ENCODE measurements at regions not wholly inside any gene's neighbourhood (a gene's known extent, or its start where the extent isn't known, plus 50 kb on each side); places are given as distances from the start of the nearest gene placed in this dataset.

DNA sequence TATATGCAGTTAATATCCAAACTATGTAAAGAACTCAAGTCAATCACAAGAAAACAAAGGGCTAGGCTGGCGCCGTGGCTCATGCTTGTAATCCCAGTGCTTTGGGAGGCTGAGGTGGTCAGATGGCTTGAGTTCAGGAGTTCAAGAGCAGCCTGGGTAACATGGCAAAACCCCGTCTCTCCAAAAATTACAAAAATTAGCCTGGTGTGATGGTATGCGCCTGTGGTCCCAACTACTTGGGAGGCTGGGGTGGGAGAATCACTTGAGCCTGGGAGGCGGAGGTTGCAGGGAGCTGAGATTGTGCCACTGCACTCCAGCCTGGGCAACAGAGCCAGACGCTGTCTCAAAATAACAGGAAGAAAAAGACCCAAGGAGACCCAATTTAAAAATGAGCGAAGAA lies 91.9 kb upstream of the ALKAL2 start:
- POLR2A ChIA-PET = no interaction called here
- TF ChIP-seq FOS (IDR thresholded peaks at IDR 0.05; ENCODE audit: borderline replicate concordance, insufficient read depth, low read length) = no peak
- no peak for TF ChIP-seq EZH2 (IDR thresholded peaks at IDR 0.05; ENCODE audit: borderline replicate concordance, low read depth, low read length, severe bottlenecking)
- no peak for TF ChIP-seq JUN (IDR thresholded peaks at IDR 0.05; ENCODE audit: borderline replicate concordance, insufficient read depth, insufficient read length, low read depth)
- TF ChIP-seq POLR2A (IDR thresholded peaks at IDR 0.05; ENCODE audit: low read depth, low read length) = no peak
- TF ChIP-seq, protein P1, sequence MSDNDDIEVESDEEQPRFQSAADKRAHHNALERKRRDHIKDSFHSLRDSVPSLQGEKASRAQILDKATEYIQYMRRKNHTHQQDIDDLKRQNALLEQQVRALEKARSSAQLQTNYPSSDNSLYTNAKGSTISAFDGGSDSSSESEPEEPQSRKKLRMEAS (IDR thresholded peaks at IDR 0.05; ENCODE audit: insufficient read depth, insufficient read length) = no peak
- TF ChIP-seq POLR2AphosphoS5 (IDR thresholded peaks at IDR 0.05; ENCODE audit: insufficient read depth, low read depth, low read length) = no peak
- TF ChIP-seq, protein P2, sequence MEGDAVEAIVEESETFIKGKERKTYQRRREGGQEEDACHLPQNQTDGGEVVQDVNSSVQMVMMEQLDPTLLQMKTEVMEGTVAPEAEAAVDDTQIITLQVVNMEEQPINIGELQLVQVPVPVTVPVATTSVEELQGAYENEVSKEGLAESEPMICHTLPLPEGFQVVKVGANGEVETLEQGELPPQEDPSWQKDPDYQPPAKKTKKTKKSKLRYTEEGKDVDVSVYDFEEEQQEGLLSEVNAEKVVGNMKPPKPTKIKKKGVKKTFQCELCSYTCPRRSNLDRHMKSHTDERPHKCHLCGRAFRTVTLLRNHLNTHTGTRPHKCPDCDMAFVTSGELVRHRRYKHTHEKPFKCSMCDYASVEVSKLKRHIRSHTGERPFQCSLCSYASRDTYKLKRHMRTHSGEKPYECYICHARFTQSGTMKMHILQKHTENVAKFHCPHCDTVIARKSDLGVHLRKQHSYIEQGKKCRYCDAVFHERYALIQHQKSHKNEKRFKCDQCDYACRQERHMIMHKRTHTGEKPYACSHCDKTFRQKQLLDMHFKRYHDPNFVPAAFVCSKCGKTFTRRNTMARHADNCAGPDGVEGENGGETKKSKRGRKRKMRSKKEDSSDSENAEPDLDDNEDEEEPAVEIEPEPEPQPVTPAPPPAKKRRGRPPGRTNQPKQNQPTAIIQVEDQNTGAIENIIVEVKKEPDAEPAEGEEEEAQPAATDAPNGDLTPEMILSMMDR (IDR thresholded peaks at IDR 0.05; ENCODE audit: extremely low read depth in 1 of 2, insufficient read depth in 1 of 2, low read depth in 1 of 2, low read length in 2 of 2) = no peak
- TF ChIP-seq GATA2 (IDR thresholded peaks at IDR 0.05; ENCODE audit: insufficient read depth, insufficient read length, low read depth, low read length) = no peak
- TF ChIP-seq MYC (IDR thresholded peaks at IDR 0.05; ENCODE audit: low read depth, low read length) = no peak
- no peak for DNase-seq (ENCODE audit: low read depth, low spot score)
- Histone ChIP-seq H3K9me3 (replicated peaks; ENCODE audit: control insufficient read depth, insufficient read depth, low read length) (peaks cover 3% of the 10 kb centered on the region), H3K9ac (replicated peaks; ENCODE audit: extremely low read depth, insufficient read depth, low read length) (no peak overlapping the region), H3K27me3 (ENCODE audit: control insufficient read depth in 2 of 2, insufficient read depth in 2 of 2, low read length in 2 of 2) (no peaks in the 10 kb centered on the region), H3K9me1 (replicated peaks; ENCODE audit: control insufficient read depth, extremely low read depth, insufficient read depth, low read length) (no peaks in the 10 kb centered on the region), H3K4me2 (ENCODE audit: insufficient read depth, low read length) (no peak overlapping the region), H3K27ac (ENCODE audit: insufficient read depth, low read depth, low read length) (no peak overlapping the region), H3K4me3 (replicated peaks in 1 of 3; ENCODE audit: insufficient read depth in 1 of 3, low read depth in 1 of 3, low read length in 3 of 3) (no peak overlapping the region), H2AFZ (ENCODE audit: low read depth, low read length) (no peak overlapping the region), H3K36me3 (ENCODE audit: control insufficient read depth in 2 of 2, extremely low read depth in 1 of 2, insufficient read depth in 2 of 2, low read length in 2 of 2) (no peaks in the 10 kb centered on the region), H3K79me2 (ENCODE audit: control insufficient read depth, insufficient read depth, low read length) (no peaks in the 10 kb centered on the region), H3K4me1 (ENCODE audit: control insufficient read depth, extremely low read depth, insufficient read depth, low read length) (no peaks in the 10 kb centered on the region), H4K20me1 (replicated peaks; ENCODE audit: control insufficient read depth, extremely low read depth, insufficient read depth, low read length) (no peaks in the 10 kb centered on the region)
- dilution Hi-C loops (cut with MboI; ENCODE audit: extremely low pct_ligation_motif_present, low sequenced_read_pairs) = no loop called here
- no TSS peak for BruUV-seq (replicated peaks)
- CTCF ChIA-PET = no interaction called here
- intact Hi-C loops (cut with micrococcal nuclease) = no loop called here
- FAIRE-seq = no peak

Measured in endothelial cell of umbilical vein (primary cell).